H1 (cell line): ENCODE measurements at regions not wholly inside any gene's neighbourhood (a gene's known extent, or its start where the extent isn't known, plus 50 kb on each side); places are given as distances from the start of the nearest gene placed in this dataset.

ENCODE experiments used
- CTCF ChIA-PET: fragments of 300-600 bp; sonication (Branson Sonifier 250); formaldehyde crosslinking; loops from one replicate; lab custom pipeline; 2021; ENCODE audit not compliant: partially characterized antibody; lab: Charles Lee
- POLR2A ChIA-PET: fragments of 300-600 bp; sonication (Branson Sonifier 250); formaldehyde crosslinking; loops from one replicate; lab custom pipeline; 2021; ENCODE audit warnings: inconsistent platforms; ENCODE audit not compliant: partially characterized antibody; lab: Charles Lee
- DNase-seq, 2 experiments: peaks; one replicate each; pipeline versions ENCODE4 v3.0.0 to v3.0.0-alpha.2; 2010 to 2022; ENCODE audit warnings: low spot score in 2 of 2, low read depth in 1 of 2, mixed read lengths in 1 of 2
- FAIRE-seq: peaks from 2 replicates; lab custom pipeline; 2011; peaks lifted over from hg19 to GRCh38; lab: Jason Lieb, UNC
- H2AFZ ChIP-seq: 2 replicates; pipeline ENCODE4 v1.8.1; 2012; ENCODE audit warnings: low read length, inconsistent platforms
- H2AK5ac ChIP-seq: 2 replicates; pipeline ENCODE4 v1.6.1; 2013; ENCODE audit warnings: low read depth, low read length
- H2BK120ac ChIP-seq: replicated peaks from 2 replicates; pipeline ENCODE3; 2013; ENCODE audit warnings: low read depth, low read length, inconsistent platforms
- H2BK12ac ChIP-seq: 2 replicates; pipeline ENCODE4 v1.6.1; 2013; ENCODE audit warnings: low read depth, low read length
- H2BK15ac ChIP-seq: 2 replicates; pipeline ENCODE4 v1.6.1; 2013; ENCODE audit warnings: low read length
- H2BK20ac ChIP-seq: 2 replicates; pipeline ENCODE4 v1.6.1; 2013; ENCODE audit warnings: low read length
- H2BK5ac ChIP-seq: 2 replicates; pipeline ENCODE4 v1.6.1; 2013; ENCODE audit warnings: low read depth, low read length
- H3K14ac ChIP-seq: 2 replicates; pipeline ENCODE4 v1.6.1; 2013; ENCODE audit warnings: inconsistent platforms; ENCODE audit not compliant: insufficient read length
- H3K18ac ChIP-seq: 2 replicates; pipeline ENCODE4 v1.6.1; 2013; ENCODE audit warnings: low read length; ENCODE audit errors: extremely low read depth
- H3K23ac ChIP-seq: 2 replicates; pipeline ENCODE4 v1.6.1; 2013; ENCODE audit warnings: inconsistent platforms; ENCODE audit not compliant: insufficient read length
- H3K23me2 ChIP-seq: 2 replicates; pipeline ENCODE4 v1.6.1; 2013; ENCODE audit warnings: low read depth, low read length
- H3K27ac ChIP-seq: 2 replicates; pipeline ENCODE4 v1.6.1; 2011; ENCODE audit warnings: low read depth, low read length, inconsistent platforms
- H3K27me3 ChIP-seq, 4 experiments: replicated peaks in 1 of 4; 1 replicate in 1 of 4; 2 replicates in 3 of 4; pipeline versions ENCODE4 v1.6.1 to v1.8.1; 2011 to 2013; ENCODE audit warnings: low read length in 3 of 4, mild to moderate bottlenecking in 3 of 4, inconsistent platforms in 2 of 4, mixed read lengths in 2 of 4, moderate library complexity in 1 of 4; ENCODE audit not compliant: control insufficient read depth in 3 of 4, insufficient read depth in 3 of 4; ENCODE audit errors: extremely low read depth in 1 of 4
- H3K36me3 ChIP-seq, 4 experiments: 2 replicates each; pipeline versions ENCODE4 v1.6.1 to v1.8.1; 2011 to 2013; ENCODE audit warnings: mild to moderate bottlenecking in 4 of 4, low read length in 3 of 4, moderate library complexity in 2 of 4, control low read depth in 1 of 4, inconsistent platforms in 1 of 4; ENCODE audit not compliant: insufficient read depth in 4 of 4, control insufficient read depth in 2 of 4
- H3K4ac ChIP-seq: replicated peaks from 2 replicates; pipeline ENCODE3; 2013; ENCODE audit warnings: low read length, low read depth, mixed read lengths, inconsistent platforms; ENCODE audit not compliant: insufficient read length
- H3K4me1 ChIP-seq, 4 experiments: replicated peaks in 1 of 4; 1 replicate in 1 of 4; 2 replicates in 3 of 4; pipeline versions ENCODE4 v1.6.1 to v1.8.1; 2011 to 2013; ENCODE audit warnings: low read length in 3 of 4, inconsistent platforms in 2 of 4, mixed read lengths in 1 of 4; ENCODE audit not compliant: insufficient read depth in 4 of 4, control insufficient read depth in 3 of 4
- H3K4me2 ChIP-seq, 2 experiments: 2 replicates each; pipeline versions ENCODE4 v1.6.1 to v1.8.1; 2011 to 2013; ENCODE audit warnings: low read depth in 2 of 2, low read length in 2 of 2, control low read depth in 1 of 2, inconsistent platforms in 1 of 2, mild to moderate bottlenecking in 1 of 2; ENCODE audit not compliant: insufficient read depth in 1 of 2
- H3K4me3 ChIP-seq, 4 experiments: fragments of 200-600, 300-600 bp in 1 of 4; sonication (generic), shearing (Covaris generic), sonication (Bioruptor Twin) in 1 of 4; 2 replicates each; pipeline versions ENCODE4 v1.5.1 to v1.8.1; 2011 to 2016; ENCODE audit warnings: low read length in 4 of 4, low read depth in 3 of 4, control low read depth in 2 of 4, inconsistent platforms in 2 of 4, mild to moderate bottlenecking in 2 of 4, mixed read lengths in 1 of 4, moderate library complexity in 1 of 4; ENCODE audit not compliant: insufficient read depth in 2 of 4; ENCODE audit errors: extremely low read depth in 1 of 4
- H3K56ac ChIP-seq: replicated peaks from 2 replicates; pipeline ENCODE3; 2013; ENCODE audit warnings: low read depth, mild to moderate bottlenecking, mixed read lengths, low read length, inconsistent platforms; ENCODE audit not compliant: insufficient read length
- H3K79me1 ChIP-seq: 2 replicates; pipeline ENCODE4 v1.6.1; 2013; ENCODE audit warnings: low read depth, low read length, control low read depth
- H3K79me2 ChIP-seq, 2 experiments: 2 replicates each; pipeline versions ENCODE4 v1.6.1 to v1.8.1; 2012 to 2013; ENCODE audit warnings: low read length in 2 of 2, mild to moderate bottlenecking in 2 of 2, inconsistent platforms in 1 of 2; ENCODE audit not compliant: insufficient read depth in 2 of 2, control insufficient read depth in 1 of 2
- H3K9ac ChIP-seq, 4 experiments: replicated peaks in 1 of 4; 1 replicate in 1 of 4; 2 replicates in 3 of 4; pipeline versions ENCODE4 v1.6.1 to v1.8.1; 2011 to 2013; ENCODE audit warnings: low read depth in 3 of 4, low read length in 3 of 4, control low read depth in 2 of 4, mild to moderate bottlenecking in 2 of 4, moderate library complexity in 2 of 4, inconsistent platforms in 1 of 4; ENCODE audit errors: extremely low read depth in 1 of 4
- H3K9me3 ChIP-seq, 2 experiments: 2 replicates each; pipeline versions ENCODE4 v1.6.1 to v1.8.1; 2012 to 2013; ENCODE audit warnings: mild to moderate bottlenecking in 2 of 2, moderate library complexity in 2 of 2, control low read depth in 1 of 2, inconsistent platforms in 1 of 2, low read depth in 1 of 2, low read length in 1 of 2, mixed read lengths in 1 of 2; ENCODE audit not compliant: insufficient read depth in 2 of 2
- H4K20me1 ChIP-seq, 2 experiments: replicated peaks in 1 of 2; 2 replicates each; pipeline versions ENCODE3 to v1.8.1; 2011 to 2013; ENCODE audit warnings: inconsistent platforms in 2 of 2, low read length in 2 of 2, mild to moderate bottlenecking in 1 of 2; ENCODE audit not compliant: insufficient read depth in 2 of 2, control insufficient read depth in 1 of 2
- H4K5ac ChIP-seq: 2 replicates; pipeline ENCODE4 v1.6.1; 2013; ENCODE audit warnings: low read length, low read depth, mixed read lengths, inconsistent platforms; ENCODE audit not compliant: insufficient read length
- H4K8ac ChIP-seq: 2 replicates; pipeline ENCODE4 v1.8.0; 2013; ENCODE audit warnings: mild to moderate bottlenecking, moderate library complexity, low read length, inconsistent platforms; ENCODE audit not compliant: insufficient read depth; ENCODE audit errors: extremely low read depth
- H4K91ac ChIP-seq: replicated peaks from 2 replicates; pipeline ENCODE3; 2013; ENCODE audit warnings: low read length, mixed read lengths, inconsistent platforms; ENCODE audit not compliant: insufficient read length
- ASH2L ChIP-seq: fragments of 200-600, 300-600 bp; sonication (generic); IDR thresholded peaks from one replicate; pipeline ENCODE4 v1.7.1; 2017; ENCODE audit warnings: low read length
- ATF2 ChIP-seq: IDR thresholded peaks from 2 replicates; pipeline ENCODE4 v1.6.1; 2012; ENCODE audit warnings: low read length, inconsistent platforms
- CBX5 ChIP-seq: fragments of 300-800, 300-1000 bp; sonication (generic); IDR thresholded peaks from 2 replicates; pipeline ENCODE4 v1.7.1; 2016; ENCODE audit warnings: antibody characterized with exemption, low read length, low read depth
- CHD1 ChIP-seq: IDR thresholded peaks from 2 replicates; pipeline ENCODE4 v1.6.1; 2012; ENCODE audit warnings: low read depth, low read length, improper control_type of control experiment
- CREB1 ChIP-seq: IDR thresholded peaks from 2 replicates; pipeline ENCODE4 v1.6.1; 2012; ENCODE audit warnings: inconsistent platforms
- EZH2 ChIP-seq: fragments of 200-600 bp; sonication (generic); IDR thresholded peaks from 2 replicates; pipeline ENCODE4 v1.7.1; 2012; ENCODE audit warnings: low read depth, mild to moderate bottlenecking, moderate library complexity, low read length, inconsistent platforms; ENCODE audit not compliant: severe bottlenecking
- JUN ChIP-seq: IDR thresholded peaks from 2 replicates; pipeline ENCODE4 v1.6.1; 2011; ENCODE audit warnings: low read depth, mild to moderate bottlenecking, improper control_type of control experiment, low read length
- PHF8 ChIP-seq: fragments of 200-600 bp; sonication (generic); conservative IDR thresholded peaks from 2 replicates; pipeline ENCODE4 v1.7.1; 2012; ENCODE audit warnings: low read depth, mild to moderate bottlenecking, inconsistent platforms, low read length, moderate library complexity
- POLR2A ChIP-seq, 2 experiments: IDR thresholded peaks; 1 replicate in 1 of 2; 2 replicates in 1 of 2; pipeline ENCODE4 v1.6.1; 2011; ENCODE audit warnings: low read depth in 2 of 2, low read length in 2 of 2, mild to moderate bottlenecking in 2 of 2; ENCODE audit errors: control extremely low read depth in 1 of 2
- POU5F1 ChIP-seq: IDR thresholded peaks from 2 replicates; pipeline ENCODE4 v1.6.1; 2011; ENCODE audit warnings: low read depth, mild to moderate bottlenecking, low read length, moderate library complexity
- SP2 ChIP-seq: IDR thresholded peaks from 2 replicates; pipeline ENCODE4 v1.6.1; 2012; ENCODE audit warnings: mild to moderate bottlenecking, low read length, inconsistent platforms
- SP4 ChIP-seq: IDR thresholded peaks from 2 replicates; pipeline ENCODE4 v1.6.1; 2012; ENCODE audit warnings: low read length, inconsistent platforms
- WGBS, 2 experiments: shearing (Covaris generic) in 1 of 2; methylation state at CpG; one replicate each; pipeline versions ENCODE4 v1.1.6 to v1.1.7; 2013 to 2015; ENCODE audit warnings: low lambda C conversion rate in 2 of 2, mixed read lengths in 2 of 2, inconsistent platforms in 1 of 2, low coverage in 1 of 2, missing lambda C conversion rate in 1 of 2; ENCODE audit not compliant: insufficient replicate concordance in 2 of 2, insufficient coverage in 1 of 2, insufficient read length in 1 of 2; ENCODE audit errors: extremely low coverage in 1 of 2, missing lambda C conversion rate in 1 of 2; 5-methylcytosine and 5-hydroxymethylcytosine counted together
- TF ChIP-seq, protein P1 (sequence below): IDR thresholded peaks from 2 replicates; pipeline ENCODE4 v1.6.1; 2011; ENCODE audit warnings: low read length, improper control_type of control experiment

DNA sequence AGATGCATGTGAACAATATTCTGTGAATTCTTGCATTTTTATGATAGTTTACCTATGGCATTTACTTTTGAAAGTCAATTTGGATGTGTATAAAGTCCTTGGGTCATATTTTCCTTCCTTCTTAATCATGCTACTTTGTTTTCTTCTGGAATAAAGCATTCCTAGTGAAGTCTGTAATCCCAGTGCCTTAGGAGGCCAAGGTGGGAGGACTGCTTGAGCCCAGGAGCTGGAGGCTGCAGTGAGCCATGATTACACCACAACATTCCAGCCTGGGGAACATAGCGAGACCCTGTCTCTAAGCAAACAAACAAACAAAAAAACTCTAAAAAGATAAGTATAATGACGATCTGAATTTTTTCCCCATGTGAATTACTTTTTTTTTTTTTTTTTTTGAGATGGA lies 69.7 kb upstream of the SYNCRIP start:
- no peak overlapping the region for H2BK20ac ChIP-seq
- DNase-seq (no peak), FAIRE-seq (no peak)
- no peak overlapping the region for H3K56ac ChIP-seq
- H2BK15ac ChIP-seq: no peak overlapping the region
- H3K23me2 ChIP-seq: no peaks in the 10 kb centered on the region
- POLR2A ChIA-PET: no interaction called here
- H2BK5ac ChIP-seq: no peak overlapping the region
- H4K8ac ChIP-seq: no peak overlapping the region
- H4K5ac ChIP-seq: no peak overlapping the region
- H4K20me1 ChIP-seq: no peaks in the 10 kb centered on the region
- H3K4me3 ChIP-seq: no peak overlapping the region
- H3K4ac ChIP-seq: no peak overlapping the region
- no peaks in the 10 kb centered on the region for H3K79me2 ChIP-seq
- 0 out of 4 replicates have a peak, but pooled peaks cover 0 to 4% of the 10 kb centered on the region in 2 experiments for H3K9me3 ChIP-seq
- CTCF ChIA-PET: no interaction called here
- no peak overlapping the region for H3K4me2 ChIP-seq
- no peak overlapping the region for H3K18ac ChIP-seq
- H2BK12ac ChIP-seq: no peak overlapping the region
- no peak overlapping the region for H2AFZ ChIP-seq
- no peak overlapping the region for H3K14ac ChIP-seq
- no peak overlapping the region for H3K9ac ChIP-seq
- no peaks in the 10 kb centered on the region for H3K36me3 ChIP-seq
- no peaks in the 10 kb centered on the region for H3K79me1 ChIP-seq
- no peak overlapping the region for H2BK120ac ChIP-seq
- H3K27ac ChIP-seq: no peak overlapping the region
- WGBS, 2 experiments: 86% methylated on average over 2 of the region's 2 CpGs; no CpG with 5 or more reads in 1 of the 2 experiments
- no peak overlapping the region for H2AK5ac ChIP-seq
- no peaks in the 10 kb centered on the region for H3K27me3 ChIP-seq
- H3K4me1 ChIP-seq: no peaks in the 10 kb centered on the region
- H4K91ac ChIP-seq: no peak overlapping the region
- H3K23ac ChIP-seq: no peak overlapping the region
- TF ChIP-seq SP2 (no peak), ASH2L (no peak), CHD1 (no peak), EZH2 (no peak), POLR2A (IDR thresholded peaks at IDR 0.05; ENCODE audit: control extremely low read depth in 1 of 2, low read depth in 2 of 2, low read length in 2 of 2) (no peak), JUN (no peak), CREB1 (no peak), SP4 (no peak), PHF8 (no peak), POU5F1 (no peak), ATF2 (no peak), CBX5 (no peak)
- TF ChIP-seq, protein P1, sequence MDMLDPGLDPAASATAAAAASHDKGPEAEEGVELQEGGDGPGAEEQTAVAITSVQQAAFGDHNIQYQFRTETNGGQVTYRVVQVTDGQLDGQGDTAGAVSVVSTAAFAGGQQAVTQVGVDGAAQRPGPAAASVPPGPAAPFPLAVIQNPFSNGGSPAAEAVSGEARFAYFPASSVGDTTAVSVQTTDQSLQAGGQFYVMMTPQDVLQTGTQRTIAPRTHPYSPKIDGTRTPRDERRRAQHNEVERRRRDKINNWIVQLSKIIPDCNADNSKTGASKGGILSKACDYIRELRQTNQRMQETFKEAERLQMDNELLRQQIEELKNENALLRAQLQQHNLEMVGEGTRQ: no peak
